ENCODE measurements at regions not wholly inside any gene's neighbourhood (a gene's known extent, or its start where the extent isn't known, plus 50 kb on each side); places are given as distances from the start of the nearest gene placed in this dataset.

GRCh38 chr6:9095729-9096128 lies 660.4 kb upstream of the SLC35B3 start:
- FAIRE-seq, result no peak

GRCh38 chr6:9095137-9095536 lies 659.8 kb upstream of the SLC35B3 start:
- no peaks in the 10 kb centered on the region for H3K9me3 ChIP-seq (ENCODE audit: control insufficient read depth in 2 of 2, insufficient read depth in 1 of 2, low read depth in 1 of 2, low read length in 1 of 2)
- H3K27ac ChIP-seq (ENCODE audit: low read depth in 1 of 3, low read length in 2 of 3), result no peak overlapping the region
- H3K36me3 ChIP-seq (ENCODE audit: control insufficient read depth in 3 of 3, insufficient read depth in 2 of 3, low read depth in 1 of 3, low read length in 3 of 3), result no peaks in the 10 kb centered on the region
- no peaks in the 10 kb centered on the region for H3K4me1 ChIP-seq (ENCODE audit: control insufficient read depth in 3 of 3, insufficient read depth in 2 of 3, low read depth in 1 of 3, low read length in 2 of 3)
- DNase-seq, result no peak
- no peak overlapping the region for H3K4me3 ChIP-seq (ENCODE audit: low read depth in 1 of 3, low read length in 3 of 3)
- no peak for FAIRE-seq
- 79 to 82% (median 82%) methylated on average over 6 of the region's 6 CpGs for WGBS, 3 donors
- H3K27me3 ChIP-seq (ENCODE audit: control insufficient read depth in 3 of 3, insufficient read depth in 3 of 3, low read length in 3 of 3), result no peaks in the 10 kb centered on the region

More at GRCh38 chr6:9095729-9096128, 660.4 kb upstream of the SLC35B3 start:
- no peaks in the 10 kb centered on the region for H3K4me1 ChIP-seq (ENCODE audit: control insufficient read depth in 3 of 3, insufficient read depth in 2 of 3, low read depth in 1 of 3, low read length in 2 of 3)
- no peaks in the 10 kb centered on the region for H3K27me3 ChIP-seq (ENCODE audit: control insufficient read depth in 3 of 3, insufficient read depth in 3 of 3, low read length in 3 of 3)
- no peak for DNase-seq
- H3K36me3 ChIP-seq (ENCODE audit: control insufficient read depth in 3 of 3, insufficient read depth in 2 of 3, low read depth in 1 of 3, low read length in 3 of 3), result no peaks in the 10 kb centered on the region
- H3K27ac ChIP-seq (ENCODE audit: low read depth in 1 of 3, low read length in 2 of 3), result no peak overlapping the region
- H3K4me3 ChIP-seq (ENCODE audit: low read depth in 1 of 3, low read length in 3 of 3), result no peak overlapping the region
- H3K9me3 ChIP-seq (ENCODE audit: control insufficient read depth in 2 of 2, insufficient read depth in 1 of 2, low read depth in 1 of 2, low read length in 1 of 2), result no peaks in the 10 kb centered on the region
- WGBS, 3 donors, result 66 to 77% (median 69%) methylated on average over 6 of the region's 6 CpGs

- Histone ChIP-seq H3K36me3 (ENCODE audit: control insufficient read depth in 3 of 3, insufficient read depth in 2 of 3, low read depth in 1 of 3, low read length in 3 of 3) (no peaks in the 10 kb centered on the region), H3K27ac (ENCODE audit: low read depth in 1 of 3, low read length in 2 of 3) (no peak overlapping the region), H3K4me1 (ENCODE audit: control insufficient read depth in 3 of 3, insufficient read depth in 2 of 3, low read depth in 1 of 3, low read length in 2 of 3) (no peaks in the 10 kb centered on the region), H3K4me3 (ENCODE audit: low read depth in 1 of 3, low read length in 3 of 3) (no peak overlapping the region), H3K27me3 (ENCODE audit: control insufficient read depth in 3 of 3, insufficient read depth in 3 of 3, low read length in 3 of 3) (no peaks in the 10 kb centered on the region), H3K9me3 (ENCODE audit: control insufficient read depth in 2 of 2, insufficient read depth in 1 of 2, low read depth in 1 of 2, low read length in 1 of 2) (no peaks in the 10 kb centered on the region)
- no peak for DNase-seq
- no peak for FAIRE-seq
- WGBS, 3 donors, result 69 to 84% (median 80%) methylated on average over 1 of the region's 1 CpG
Measured at GRCh38 chr6:9089724-9090123, 654.4 kb upstream of the SLC35B3 start.

- H3K36me3 ChIP-seq (ENCODE audit: control insufficient read depth in 3 of 3, insufficient read depth in 2 of 3, low read depth in 1 of 3, low read length in 3 of 3), result no peaks in the 10 kb centered on the region
- no peaks in the 10 kb centered on the region for H3K27me3 ChIP-seq (ENCODE audit: control insufficient read depth in 3 of 3, insufficient read depth in 3 of 3, low read length in 3 of 3)
- FAIRE-seq (no peak), DNase-seq (no peak)
- H3K4me3 ChIP-seq (ENCODE audit: low read depth in 1 of 3, low read length in 3 of 3), result no peak overlapping the region
- H3K9me3 ChIP-seq (ENCODE audit: control insufficient read depth in 2 of 2, insufficient read depth in 1 of 2, low read depth in 1 of 2, low read length in 1 of 2), result no peaks in the 10 kb centered on the region
- H3K4me1 ChIP-seq (ENCODE audit: control insufficient read depth in 3 of 3, insufficient read depth in 2 of 3, low read depth in 1 of 3, low read length in 2 of 3), result no peaks in the 10 kb centered on the region
- H3K27ac ChIP-seq (ENCODE audit: low read depth in 1 of 3, low read length in 2 of 3), result no peak overlapping the region
- 71 to 80% (median 78%) methylated on average over 5 of the region's 5 CpGs for WGBS, 3 donors
Measured at GRCh38 chr6:9087470-9087869, 652.1 kb upstream of the SLC35B3 start.

GRCh38 chr6:9086331-9086730 lies 651.0 kb upstream of the SLC35B3 start:
- no peaks in the 10 kb centered on the region for H3K36me3 ChIP-seq (ENCODE audit: control insufficient read depth in 3 of 3, insufficient read depth in 2 of 3, low read depth in 1 of 3, low read length in 3 of 3)
- H3K9me3 ChIP-seq (ENCODE audit: control insufficient read depth in 2 of 2, insufficient read depth in 1 of 2, low read depth in 1 of 2, low read length in 1 of 2), result no peaks in the 10 kb centered on the region
- H3K27ac ChIP-seq (ENCODE audit: low read depth in 1 of 3, low read length in 2 of 3), result no peak overlapping the region
- H3K4me3 ChIP-seq (ENCODE audit: low read depth in 1 of 3, low read length in 3 of 3), result no peak overlapping the region
- no peaks in the 10 kb centered on the region for H3K4me1 ChIP-seq (ENCODE audit: control insufficient read depth in 3 of 3, insufficient read depth in 2 of 3, low read depth in 1 of 3, low read length in 2 of 3)
- 45 to 61% (median 49%) methylated on average over 4 of the region's 4 CpGs for WGBS, 3 donors
- no peaks in the 10 kb centered on the region for H3K27me3 ChIP-seq (ENCODE audit: control insufficient read depth in 3 of 3, insufficient read depth in 3 of 3, low read length in 3 of 3)
- no peak for FAIRE-seq
- no peak for DNase-seq

- no peaks in the 10 kb centered on the region for H3K4me1 ChIP-seq (ENCODE audit: control insufficient read depth in 3 of 3, insufficient read depth in 2 of 3, low read depth in 1 of 3, low read length in 2 of 3)
- H3K4me3 ChIP-seq (ENCODE audit: low read depth in 1 of 3, low read length in 3 of 3), result no peak overlapping the region
- FAIRE-seq, result no peak
- no peak overlapping the region for H3K27ac ChIP-seq (ENCODE audit: low read depth in 1 of 3, low read length in 2 of 3)
- DNase-seq, result no peak
- no peaks in the 10 kb centered on the region for H3K36me3 ChIP-seq (ENCODE audit: control insufficient read depth in 3 of 3, insufficient read depth in 2 of 3, low read depth in 1 of 3, low read length in 3 of 3)
- WGBS, 3 donors, result 72 to 89% (median 89%) methylated on average over 1 of the region's 1 CpG
- no peaks in the 10 kb centered on the region for H3K9me3 ChIP-seq (ENCODE audit: control insufficient read depth in 2 of 2, insufficient read depth in 1 of 2, low read depth in 1 of 2, low read length in 1 of 2)
- H3K27me3 ChIP-seq (ENCODE audit: control insufficient read depth in 3 of 3, insufficient read depth in 3 of 3, low read length in 3 of 3), result no peaks in the 10 kb centered on the region
Measured at GRCh38 chr6:9085709-9086070, 650.3 kb upstream of the SLC35B3 start.

GRCh38 chr6:9085054-9085708 lies 649.8 kb upstream of the SLC35B3 start:
- no peaks in the 10 kb centered on the region for H3K36me3 ChIP-seq (ENCODE audit: control insufficient read depth in 3 of 3, insufficient read depth in 2 of 3, low read depth in 1 of 3, low read length in 3 of 3)
- WGBS, 3 donors, result 48 to 63% (median 51%) methylated on average over 3 of the region's 3 CpGs
- H3K27ac ChIP-seq (ENCODE audit: low read depth in 1 of 3, low read length in 2 of 3), result no peak overlapping the region
- no peak for FAIRE-seq
- DNase-seq, result no peak
- H3K4me3 ChIP-seq (ENCODE audit: low read depth in 1 of 3, low read length in 3 of 3), result no peak overlapping the region
- no peaks in the 10 kb centered on the region for H3K27me3 ChIP-seq (ENCODE audit: control insufficient read depth in 3 of 3, insufficient read depth in 3 of 3, low read length in 3 of 3)
- H3K4me1 ChIP-seq (ENCODE audit: control insufficient read depth in 3 of 3, insufficient read depth in 2 of 3, low read depth in 1 of 3, low read length in 2 of 3), result no peaks in the 10 kb centered on the region
- H3K9me3 ChIP-seq (ENCODE audit: control insufficient read depth in 2 of 2, insufficient read depth in 1 of 2, low read depth in 1 of 2, low read length in 1 of 2), result no peaks in the 10 kb centered on the region

- DNase-seq (no peak), FAIRE-seq (no peak)
- WGBS, 3 donors, result 84 to 94% (median 90%) methylated on average over 2 of the region's 2 CpGs
- no peaks in the 10 kb centered on the region for H3K9me3 ChIP-seq (ENCODE audit: control insufficient read depth in 2 of 2, insufficient read depth in 1 of 2, low read depth in 1 of 2, low read length in 1 of 2)
- H3K27me3 ChIP-seq (ENCODE audit: control insufficient read depth in 3 of 3, insufficient read depth in 3 of 3, low read length in 3 of 3), result no peaks in the 10 kb centered on the region
- H3K27ac ChIP-seq (ENCODE audit: low read depth in 1 of 3, low read length in 2 of 3), result no peak overlapping the region
- no peaks in the 10 kb centered on the region for H3K36me3 ChIP-seq (ENCODE audit: control insufficient read depth in 3 of 3, insufficient read depth in 2 of 3, low read depth in 1 of 3, low read length in 3 of 3)
- H3K4me3 ChIP-seq (ENCODE audit: low read depth in 1 of 3, low read length in 3 of 3), result no peak overlapping the region
- no peaks in the 10 kb centered on the region for H3K4me1 ChIP-seq (ENCODE audit: control insufficient read depth in 3 of 3, insufficient read depth in 2 of 3, low read depth in 1 of 3, low read length in 2 of 3)
Measured at GRCh38 chr6:9083108-9083507, 647.8 kb upstream of the SLC35B3 start.

GRCh38 chr6:9066726-9067125 lies 631.4 kb upstream of the SLC35B3 start:
- DNase-seq, result no peak
- FAIRE-seq, result no peak
- Histone ChIP-seq H3K4me3 (ENCODE audit: low read depth in 1 of 3, low read length in 3 of 3) (no peak overlapping the region), H3K9me3 (ENCODE audit: control insufficient read depth in 2 of 2, insufficient read depth in 1 of 2, low read depth in 1 of 2, low read length in 1 of 2) (no peaks in the 10 kb centered on the region), H3K27me3 (ENCODE audit: control insufficient read depth in 3 of 3, insufficient read depth in 3 of 3, low read length in 3 of 3) (no peaks in the 10 kb centered on the region), H3K4me1 (ENCODE audit: control insufficient read depth in 3 of 3, insufficient read depth in 2 of 3, low read depth in 1 of 3, low read length in 2 of 3) (no peaks in the 10 kb centered on the region), H3K27ac (ENCODE audit: low read depth in 1 of 3, low read length in 2 of 3) (no peak overlapping the region), H3K36me3 (ENCODE audit: control insufficient read depth in 3 of 3, insufficient read depth in 2 of 3, low read depth in 1 of 3, low read length in 3 of 3) (no peaks in the 10 kb centered on the region)
- 72 to 77% (median 73%) methylated on average over 3 of the region's 3 CpGs for WGBS, 3 donors

Data from small intestine (tissue), 7 donors.